GM13977 (cell line): ENCODE measurements at regions not wholly inside any gene's neighbourhood (a gene's known extent, or its start where the extent isn't known, plus 50 kb on each side); places are given as distances from the start of the nearest gene placed in this dataset.
A peak's percentile ranks its signal among the peaks of the same experiment; 100 is the strongest.

Source experiments
- DNase-seq: peaks from one replicate; pipeline ENCODE4 v3.0.0; 2012; ENCODE audit warnings: low spot score
- in situ Hi-C: fragments of 300-500 bp; cut with MboI; formaldehyde crosslinking; loops from one replicate; pipeline ENCODE4 v1.12.0; 2022; ENCODE audit warnings: low sequenced_read_pairs, low pct_unique_long_range_greater_than_20kb, mixed read lengths, inconsistent platforms; ENCODE audit not compliant: unreplicated experiment
- TF ChIP-seq, protein P1 (sequence below): IDR thresholded peaks from 2 replicates; pipeline ENCODE4 v1.5.1; 2012; ENCODE audit warnings: mild to moderate bottlenecking, control low read depth; ENCODE audit not compliant: insufficient read depth; ENCODE audit errors: extremely low read depth, missing control alignments

DNA sequence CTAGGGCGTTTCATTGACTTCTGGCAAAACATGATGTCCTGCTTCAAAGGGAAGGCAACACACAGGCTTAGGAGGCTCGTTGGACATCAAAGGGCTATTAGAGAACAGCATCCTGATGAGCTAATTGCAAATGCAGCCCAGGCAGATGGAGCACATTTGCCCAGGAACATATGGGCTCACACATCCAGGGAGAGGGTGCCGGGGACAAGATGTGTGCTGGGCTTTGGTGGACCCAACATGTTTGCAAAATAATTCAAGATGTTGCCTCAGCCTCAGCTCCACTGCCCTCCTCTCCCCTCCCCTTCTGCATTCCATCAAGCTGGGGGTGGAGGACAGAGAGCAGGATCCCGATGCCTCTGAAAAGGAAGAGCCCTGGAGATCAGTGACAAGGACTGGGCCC lies 217.1 kb upstream of the ZMIZ1 start:
- TF ChIP-seq, protein P1, sequence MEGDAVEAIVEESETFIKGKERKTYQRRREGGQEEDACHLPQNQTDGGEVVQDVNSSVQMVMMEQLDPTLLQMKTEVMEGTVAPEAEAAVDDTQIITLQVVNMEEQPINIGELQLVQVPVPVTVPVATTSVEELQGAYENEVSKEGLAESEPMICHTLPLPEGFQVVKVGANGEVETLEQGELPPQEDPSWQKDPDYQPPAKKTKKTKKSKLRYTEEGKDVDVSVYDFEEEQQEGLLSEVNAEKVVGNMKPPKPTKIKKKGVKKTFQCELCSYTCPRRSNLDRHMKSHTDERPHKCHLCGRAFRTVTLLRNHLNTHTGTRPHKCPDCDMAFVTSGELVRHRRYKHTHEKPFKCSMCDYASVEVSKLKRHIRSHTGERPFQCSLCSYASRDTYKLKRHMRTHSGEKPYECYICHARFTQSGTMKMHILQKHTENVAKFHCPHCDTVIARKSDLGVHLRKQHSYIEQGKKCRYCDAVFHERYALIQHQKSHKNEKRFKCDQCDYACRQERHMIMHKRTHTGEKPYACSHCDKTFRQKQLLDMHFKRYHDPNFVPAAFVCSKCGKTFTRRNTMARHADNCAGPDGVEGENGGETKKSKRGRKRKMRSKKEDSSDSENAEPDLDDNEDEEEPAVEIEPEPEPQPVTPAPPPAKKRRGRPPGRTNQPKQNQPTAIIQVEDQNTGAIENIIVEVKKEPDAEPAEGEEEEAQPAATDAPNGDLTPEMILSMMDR = no peak
- in situ Hi-C loops = no loop called here
- DNase-seq = no peak

DNA sequence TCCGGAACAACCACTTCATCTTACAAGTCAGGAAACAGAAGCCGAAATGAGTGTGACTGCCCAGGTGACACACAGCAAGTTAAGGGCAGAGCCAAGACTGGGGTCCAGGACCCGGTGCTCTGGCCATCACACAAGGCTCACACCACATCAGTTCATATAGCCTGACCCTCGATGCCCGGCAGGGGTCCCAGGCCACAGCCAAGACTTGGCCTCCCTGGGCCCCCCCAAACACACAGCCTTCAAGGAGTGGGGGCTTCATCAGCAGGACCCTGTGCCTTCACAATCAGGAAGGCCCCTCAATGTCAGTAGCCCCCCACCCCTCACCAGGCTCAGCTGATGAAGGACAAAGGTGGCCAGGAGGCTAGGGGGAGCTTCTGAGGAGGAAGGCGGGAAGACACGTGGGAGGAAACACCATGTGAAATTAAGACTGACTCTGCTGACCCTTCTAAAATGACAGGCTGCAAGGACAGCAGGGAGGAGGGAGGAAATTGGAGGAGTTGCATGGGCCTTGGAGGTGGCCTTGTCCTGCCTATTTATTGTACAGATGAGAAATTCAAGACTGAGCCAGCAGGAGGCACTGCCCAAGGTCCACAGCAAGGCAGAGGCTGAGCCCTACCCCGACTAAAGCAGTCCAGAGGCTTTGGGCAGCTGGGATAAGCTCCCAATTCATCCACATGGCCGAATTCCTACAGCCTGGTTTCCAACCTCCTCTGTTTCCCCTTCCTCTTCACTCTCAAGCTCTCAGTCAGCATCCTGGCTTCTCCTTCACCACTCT lies 216.1 kb upstream of the ZMIZ1 start:
- TF ChIP-seq, protein P1 = peak; percentile 38
- in situ Hi-C loops = no loop called here

DNA sequence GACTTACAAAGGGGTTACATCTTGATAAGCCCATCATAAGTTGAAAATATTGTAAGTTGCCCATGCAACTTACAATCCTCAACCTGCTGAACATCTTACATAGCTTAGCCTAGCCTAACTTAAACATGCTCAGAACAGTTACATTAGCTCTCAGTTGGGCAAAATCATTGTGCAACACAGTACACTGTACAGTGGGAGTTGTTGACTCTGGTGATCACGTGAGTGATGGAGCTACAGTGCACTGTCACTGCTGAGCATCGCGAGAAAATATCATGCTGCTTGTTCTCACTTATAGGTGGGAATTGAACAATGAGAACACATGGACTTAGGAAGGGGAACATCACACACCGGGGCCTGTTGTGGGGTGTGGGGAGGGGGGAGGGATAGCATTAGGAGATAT lies 214.9 kb upstream of the ZMIZ1 start:
- no peak for DNase-seq
- in situ Hi-C loops = no loop called here
- TF ChIP-seq, protein P1 = no peak

More for the DNA sequence above, 216.1 kb upstream of the ZMIZ1 start:
- no peak for DNase-seq

DNA sequence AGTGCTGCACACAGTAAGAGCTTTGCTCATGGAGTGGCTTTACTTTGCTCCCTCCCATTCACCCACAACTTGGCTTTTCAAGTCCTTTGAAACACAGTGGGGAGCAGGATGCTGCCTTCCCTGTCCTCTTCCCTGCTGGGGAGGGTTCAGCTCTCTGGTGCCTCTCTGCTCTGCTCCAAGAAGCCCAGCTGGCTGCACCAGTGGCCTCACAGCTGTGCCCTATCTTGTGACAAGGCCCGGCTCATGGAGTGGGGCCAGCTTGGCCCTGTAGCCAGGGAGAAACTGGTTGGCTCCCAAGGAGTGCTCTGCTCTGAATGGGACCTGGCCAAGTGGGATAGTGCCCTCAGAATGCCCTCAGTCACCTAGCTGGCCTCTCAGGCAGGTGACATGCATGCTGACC lies 212.3 kb upstream of the ZMIZ1 start:
- TF ChIP-seq, protein P1 = no peak
- DNase-seq = no peak
- in situ Hi-C loops = no loop called here

DNA sequence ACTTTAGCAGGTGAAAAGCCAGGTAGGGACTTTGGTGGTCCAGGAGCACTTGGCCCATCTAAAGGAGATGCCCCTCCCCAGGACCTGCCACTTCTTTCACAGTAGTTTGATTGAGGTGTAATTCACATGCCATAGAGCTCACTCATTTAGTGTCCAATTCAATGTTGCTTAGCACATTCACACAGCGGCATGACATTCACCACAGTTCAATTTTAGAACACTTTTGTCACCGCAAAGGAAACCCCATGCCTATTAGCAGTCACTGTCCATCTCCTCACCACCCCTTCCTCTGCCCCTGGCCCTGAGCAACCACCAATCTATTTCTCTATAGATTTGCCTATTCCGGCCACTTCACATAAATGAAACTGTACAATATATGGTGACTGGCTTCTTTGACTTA lies 211.6 kb upstream of the ZMIZ1 start:
- in situ Hi-C loops = no loop called here
- TF ChIP-seq, protein P1 = no peak
- no peak for DNase-seq

DNA sequence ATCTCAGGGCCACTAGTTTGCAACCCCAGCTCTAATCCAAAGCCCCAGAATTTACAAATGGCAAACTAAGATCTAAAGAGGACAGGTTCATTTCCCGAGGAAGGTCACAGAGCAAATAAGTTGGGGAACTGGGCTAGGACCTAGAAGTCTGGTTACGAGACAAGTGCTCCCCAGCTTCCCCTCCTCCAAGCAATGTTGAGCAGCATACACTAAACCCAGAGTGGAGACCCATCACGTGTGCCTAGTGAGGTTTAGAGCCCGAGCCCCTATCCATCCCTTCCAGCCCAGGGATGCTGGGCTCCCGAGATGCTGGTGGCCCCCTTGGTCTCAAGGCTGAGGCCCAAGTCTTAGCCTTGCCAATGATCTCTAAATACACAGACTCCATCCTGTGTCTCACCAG lies 209.5 kb upstream of the ZMIZ1 start:
- DNase-seq = no peak
- in situ Hi-C loops = no loop called here
- TF ChIP-seq, protein P1 = no peak

DNA sequence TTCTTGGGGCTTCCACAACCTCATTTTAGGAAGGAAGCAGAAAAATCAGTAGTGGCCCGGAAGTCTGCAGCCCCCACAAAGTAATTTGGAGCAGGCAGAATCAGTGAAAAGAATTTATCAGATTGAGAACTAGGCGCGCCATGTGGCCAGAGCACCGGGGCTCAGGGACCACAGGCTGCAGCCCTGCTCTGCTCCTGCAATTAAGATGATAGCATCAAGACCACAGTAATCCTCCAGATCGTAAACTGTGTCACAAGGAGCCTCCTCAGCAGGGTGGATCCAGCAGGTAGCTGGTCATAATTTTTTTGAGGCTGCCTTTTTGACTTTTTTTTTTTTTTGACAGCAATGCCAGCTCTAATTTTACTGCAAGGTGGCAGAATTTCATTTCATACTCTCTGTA lies 209.0 kb upstream of the ZMIZ1 start:
- DNase-seq = no peak
- in situ Hi-C loops = no loop called here
- TF ChIP-seq, protein P1 = no peak
